Mesodermal cell (in vitro differentiated cells): ENCODE measurements at regions not wholly inside any gene's neighbourhood (a gene's known extent, or its start where the extent isn't known, plus 50 kb on each side); places are given as distances from the start of the nearest gene placed in this dataset.

ENCODE experiments used
- H3K27ac ChIP-seq: 2 replicates; pipeline ENCODE4 v1.7.0; 2013; ENCODE audit warnings: mild to moderate bottlenecking, low read depth, low read length, moderate library complexity; ENCODE audit not compliant: severe bottlenecking
- H3K36me3 ChIP-seq: 2 replicates; pipeline ENCODE4 v1.7.1; 2013; ENCODE audit warnings: mild to moderate bottlenecking, low read length, moderate library complexity; ENCODE audit not compliant: control insufficient read depth, insufficient read depth
- H3K4me1 ChIP-seq: one replicate; pipeline ENCODE4 v1.7.1; 2013; ENCODE audit warnings: mild to moderate bottlenecking, low read length; ENCODE audit not compliant: insufficient read depth, control insufficient read depth, poor library complexity, severe bottlenecking
- H3K4me3 ChIP-seq: 2 replicates; pipeline ENCODE4 v1.7.0; 2013; ENCODE audit warnings: low read length, control low read depth, mild to moderate bottlenecking; ENCODE audit not compliant: insufficient read depth, poor library complexity, severe bottlenecking; ENCODE audit errors: extremely low read depth
- H3K9me3 ChIP-seq: 2 replicates; pipeline ENCODE4 v1.7.1; 2013; ENCODE audit warnings: mild to moderate bottlenecking, low read length, moderate library complexity; ENCODE audit not compliant: control insufficient read depth
- WGBS, 2 experiments: methylation state at CpG; one replicate each; pipeline ENCODE4 v1.1.5; 2013; ENCODE audit warnings: missing lambda C conversion rate in 2 of 2; ENCODE audit not compliant: insufficient coverage in 2 of 2; 5-methylcytosine and 5-hydroxymethylcytosine counted together

DNA sequence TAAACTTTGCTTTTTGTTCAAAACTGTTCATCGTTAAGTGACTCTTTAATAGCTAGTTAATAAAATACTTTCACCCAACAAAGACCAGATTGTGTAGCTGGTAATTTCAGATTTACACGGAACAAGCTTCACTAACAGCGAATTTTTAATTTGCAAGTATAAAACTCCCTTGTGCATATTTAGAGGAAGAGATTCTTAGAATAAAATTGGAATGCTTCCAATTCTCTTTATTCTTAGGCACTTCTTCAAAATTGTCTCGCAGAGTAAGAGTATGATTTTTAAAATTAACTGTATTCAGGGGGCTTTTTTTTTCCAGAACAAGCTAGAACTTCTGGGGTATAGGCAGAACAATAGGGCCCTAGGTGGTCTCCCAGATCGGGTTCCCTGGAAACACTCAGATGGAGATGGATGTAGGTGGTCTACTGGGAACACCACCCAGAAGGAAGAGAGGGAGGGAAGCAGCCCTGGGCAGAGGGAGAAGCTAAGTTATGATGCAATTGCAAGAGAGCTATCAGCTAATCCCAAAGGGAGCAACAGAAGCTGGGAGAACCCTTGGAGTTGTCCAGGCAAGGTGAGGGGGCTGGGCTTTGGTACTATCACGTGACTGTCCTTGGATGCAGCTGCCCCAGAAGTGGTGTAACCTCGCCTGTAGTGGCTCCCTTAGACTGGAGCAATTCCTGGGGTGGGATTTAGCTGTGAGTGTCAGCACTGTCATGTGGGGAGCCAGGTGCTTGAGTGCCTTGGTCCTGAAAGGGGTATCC is 151.7 kb upstream of the ASB18 start:
- Histone ChIP-seq H3K36me3 (no peaks in the 10 kb centered on the region), H3K4me3 (no peak overlapping the region), H3K9me3 (no peaks in the 10 kb centered on the region), H3K27ac (no peak overlapping the region), H3K4me1 (no peaks in the 10 kb centered on the region)
- WGBS, 2 experiments: 53 to 54% methylated on average over 3 of the region's 7 CpGs

DNA sequence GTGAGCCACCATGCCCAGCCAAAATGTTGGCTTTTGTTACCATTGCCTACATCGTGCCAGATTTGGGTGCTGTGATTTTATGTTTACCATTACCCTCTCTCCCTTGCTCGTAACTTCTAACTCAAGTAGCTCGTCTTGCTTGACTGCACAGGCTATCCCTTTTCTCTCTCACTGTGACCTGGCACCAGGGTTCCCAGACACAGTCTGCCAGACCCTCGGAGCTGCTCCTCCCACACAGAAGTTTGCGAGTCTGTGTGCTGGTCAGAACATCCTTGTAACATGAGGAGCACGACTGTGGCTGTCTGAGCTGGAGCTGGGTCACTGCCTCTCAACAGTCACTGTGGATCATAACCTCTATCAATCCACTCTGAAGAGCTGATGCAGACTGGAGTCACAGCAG is 152.5 kb upstream of the ACKR3 start:
- H3K4me3 ChIP-seq: no peak overlapping the region
- WGBS, 2 experiments: 78 to 86% methylated on average over 5 to 6 of the region's 6 CpGs
- H3K36me3 ChIP-seq: no peaks in the 10 kb centered on the region
- no peaks in the 10 kb centered on the region for H3K4me1 ChIP-seq
- H3K9me3 ChIP-seq: no peaks in the 10 kb centered on the region
- no peak overlapping the region for H3K27ac ChIP-seq

DNA sequence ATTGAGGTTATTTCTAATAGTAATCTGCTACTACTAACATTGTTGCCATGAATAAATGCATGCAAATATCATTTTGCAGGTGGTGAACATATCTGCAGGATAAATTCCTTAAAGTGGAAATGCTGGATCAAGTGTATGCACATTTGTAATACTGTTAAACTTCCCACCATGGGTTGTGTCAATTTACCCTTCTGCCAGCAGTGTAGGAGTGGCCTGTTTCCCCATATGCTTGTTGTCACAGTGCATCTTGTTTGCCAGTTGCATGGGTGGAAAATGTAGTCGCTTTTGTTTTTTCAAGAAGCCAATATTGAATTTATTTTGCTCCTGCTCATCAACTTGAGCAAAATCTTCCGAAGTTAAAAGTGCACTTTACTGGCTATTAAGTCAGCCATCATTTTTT is 139.0 kb upstream of the ACKR3 start:
- Histone ChIP-seq H3K27ac (no peak overlapping the region), H3K4me3 (no peak overlapping the region)
- WGBS, 2 experiments: 88 to 95% methylated on average over 2 of the region's 2 CpGs

DNA sequence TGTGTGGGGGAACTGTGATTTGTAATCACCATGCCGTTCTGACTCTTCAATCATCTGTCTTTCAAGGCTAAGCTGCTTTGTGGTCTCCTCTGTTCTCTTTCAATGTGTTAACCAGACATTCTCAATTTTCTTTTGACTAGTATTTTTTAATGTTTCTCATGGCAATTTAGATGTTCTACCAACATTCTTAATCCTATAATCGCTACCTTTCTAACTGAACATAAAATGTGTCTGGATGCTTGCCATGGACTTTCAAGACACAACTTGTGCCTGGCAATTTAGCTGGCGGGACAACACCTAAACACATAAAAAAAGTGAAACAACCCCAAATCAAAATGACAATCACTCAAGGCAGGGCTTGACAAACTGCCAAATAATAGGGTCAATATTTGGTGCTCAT is 135.0 kb upstream of the ACKR3 start:
- Histone ChIP-seq H3K36me3 (no peaks in the 10 kb centered on the region), H3K27ac (no peak overlapping the region), H3K4me3 (no peak overlapping the region), H3K9me3 (no peaks in the 10 kb centered on the region), H3K4me1 (no peaks in the 10 kb centered on the region)
- 86 to 94% methylated on average over 2 to 3 of the region's 3 CpGs for WGBS, 2 experiments

More for the DNA sequence above, 139.0 kb upstream of the ACKR3 start:
- Histone ChIP-seq H3K36me3 (no peaks in the 10 kb centered on the region), H3K4me1 (no peaks in the 10 kb centered on the region), H3K9me3 (no peaks in the 10 kb centered on the region)

DNA sequence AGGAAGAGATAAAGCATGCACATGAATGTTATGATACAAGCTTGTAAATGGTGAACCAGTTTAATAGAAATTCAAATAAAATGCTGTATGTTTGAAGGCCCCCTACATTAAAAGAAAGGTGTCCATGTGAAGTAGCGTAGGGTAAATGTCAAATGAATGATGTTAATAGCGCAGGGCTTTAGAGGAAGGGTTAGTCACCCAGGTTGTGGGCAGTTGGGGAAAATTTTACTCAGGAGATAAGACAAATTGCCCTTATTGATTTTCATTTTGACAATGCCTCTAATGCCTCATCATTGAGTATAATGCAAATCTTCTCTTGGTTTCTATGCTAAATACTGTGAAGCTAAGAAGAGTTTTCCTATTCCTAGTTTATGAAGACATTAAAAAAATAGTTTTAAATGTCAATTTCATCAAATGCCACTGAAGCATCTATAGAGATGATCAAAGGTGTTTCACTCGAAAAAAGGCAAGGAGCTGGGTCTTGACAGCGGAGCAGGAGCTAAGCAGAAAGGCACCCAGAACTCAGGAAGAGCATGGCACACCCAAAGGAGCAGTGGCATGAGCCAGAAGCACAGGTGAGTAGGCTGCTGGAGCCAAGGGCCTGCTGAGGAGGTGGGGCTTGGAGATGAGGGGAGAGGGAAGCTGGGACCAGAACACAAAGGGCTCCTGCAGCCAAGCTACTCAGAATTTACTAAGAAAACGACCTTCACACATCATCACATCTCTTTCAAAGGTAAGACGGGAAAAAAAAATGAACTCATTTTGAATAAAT is 129.3 kb upstream of the ACKR3 start:
- H3K4me3 ChIP-seq: no peak overlapping the region
- 83 to 85% methylated on average over 2 to 4 of the region's 6 CpGs for WGBS, 2 experiments
- no peaks in the 10 kb centered on the region for H3K9me3 ChIP-seq
- H3K36me3 ChIP-seq: no peaks in the 10 kb centered on the region
- no peaks in the 10 kb centered on the region for H3K4me1 ChIP-seq
- no peak overlapping the region for H3K27ac ChIP-seq

DNA sequence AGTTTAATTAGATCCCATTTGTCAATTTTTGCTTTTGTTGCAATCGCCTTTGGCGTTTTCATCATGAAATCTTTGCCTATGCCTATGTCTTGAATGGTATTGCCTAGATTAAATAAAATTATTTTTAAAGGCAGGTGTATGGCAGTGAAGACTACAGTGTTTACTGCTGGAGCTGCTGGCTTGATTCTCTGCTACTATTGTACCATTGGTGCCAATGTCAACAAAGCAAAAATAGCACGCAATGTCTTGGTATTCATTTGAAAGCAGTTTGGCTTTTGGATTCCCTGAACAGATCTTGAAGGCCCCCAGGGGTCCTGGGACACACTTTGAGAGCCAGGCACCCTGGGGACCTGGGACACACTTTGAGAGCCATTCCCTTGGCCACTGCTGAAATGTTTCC is 125.4 kb upstream of the ACKR3 start:
- Histone ChIP-seq H3K9me3 (no peaks in the 10 kb centered on the region), H3K27ac (no peak overlapping the region), H3K4me3 (no peak overlapping the region), H3K4me1 (no peaks in the 10 kb centered on the region), H3K36me3 (no peaks in the 10 kb centered on the region)
- 91 to 100% methylated on average over 1 of the region's 3 CpGs for WGBS, 2 experiments

DNA sequence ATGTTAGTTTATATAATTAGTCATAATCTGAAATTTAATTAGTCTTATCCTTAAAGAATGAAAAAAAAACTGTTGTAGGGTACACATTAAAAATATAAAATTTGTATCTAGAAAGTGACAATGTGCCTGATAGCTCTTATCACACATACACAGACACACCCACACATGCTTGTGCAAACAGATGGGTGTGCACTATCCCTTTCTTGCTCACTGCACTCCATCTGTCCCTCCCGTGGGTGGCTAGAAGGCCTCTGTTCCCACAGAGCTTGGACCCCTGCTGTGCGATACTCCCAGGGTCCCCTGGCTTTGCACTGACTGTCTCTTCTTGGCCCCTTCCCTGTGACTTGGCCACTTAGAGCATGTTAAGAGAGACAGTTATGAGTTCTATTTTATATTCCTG is 123.9 kb upstream of the ACKR3 start:
- no peaks in the 10 kb centered on the region for H3K36me3 ChIP-seq
- WGBS, 2 experiments: 86% methylated on average over 2 of the region's 2 CpGs; no CpG with 5 or more reads in 1 of the 2 experiments
- H3K4me1 ChIP-seq: no peaks in the 10 kb centered on the region
- H3K4me3 ChIP-seq: no peak overlapping the region
- no peaks in the 10 kb centered on the region for H3K9me3 ChIP-seq
- H3K27ac ChIP-seq: no peak overlapping the region

DNA sequence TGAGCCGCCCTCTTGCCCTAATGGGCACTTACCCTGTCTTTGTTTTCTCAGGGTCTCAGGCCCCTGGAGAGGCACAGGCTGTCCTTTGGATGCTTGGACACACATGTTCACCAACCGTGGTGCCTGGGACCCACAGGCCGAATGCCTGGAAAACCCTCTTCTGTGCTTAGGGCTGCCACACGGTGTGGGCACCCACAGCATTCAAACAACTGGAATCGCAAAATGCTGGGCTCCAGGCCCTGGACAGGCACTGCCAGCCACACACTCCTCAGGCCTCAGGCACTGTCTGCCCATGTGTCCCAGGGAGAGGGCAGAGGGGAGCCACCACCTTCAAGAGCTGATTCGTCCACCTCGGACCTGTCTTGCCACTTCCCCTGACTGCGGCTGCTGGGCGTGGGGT is 123.1 kb upstream of the ACKR3 start:
- Histone ChIP-seq H3K9me3 (no peaks in the 10 kb centered on the region), H3K4me3 (no peak overlapping the region), H3K36me3 (no peaks in the 10 kb centered on the region), H3K4me1 (no peaks in the 10 kb centered on the region), H3K27ac (no peak overlapping the region)
- WGBS, 2 experiments: 91 to 92% methylated on average over 7 to 9 of the region's 9 CpGs

DNA sequence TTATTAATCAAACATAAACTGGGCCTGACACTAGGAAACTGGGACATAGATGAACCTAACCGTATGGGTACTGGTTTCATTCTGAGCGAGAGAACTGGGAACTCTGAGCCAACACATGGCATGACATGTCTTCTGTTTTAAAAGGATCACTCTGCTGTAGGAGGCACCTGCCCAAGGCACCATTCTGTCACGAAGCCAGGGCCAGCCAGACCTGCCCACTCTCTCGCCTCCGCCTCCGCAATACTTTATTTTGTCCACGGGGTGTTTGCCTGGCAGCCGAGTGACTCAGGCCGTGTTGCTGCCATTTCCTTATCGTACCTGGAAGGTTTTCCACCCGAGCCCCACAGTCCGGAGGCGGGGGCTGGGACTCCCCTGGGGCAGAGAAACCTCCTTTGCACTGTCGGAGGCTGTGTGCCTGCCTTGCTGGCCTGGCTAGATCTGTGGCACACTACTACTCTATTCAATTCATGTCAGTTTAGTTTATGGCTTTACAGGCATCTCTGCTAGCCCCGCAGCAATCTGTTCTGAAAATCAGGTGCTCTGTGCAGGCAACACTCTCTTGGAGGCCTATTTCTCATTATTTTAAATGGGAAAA is 120.4 kb upstream of the ACKR3 start:
- H3K9me3 ChIP-seq: no peaks in the 10 kb centered on the region
- H3K36me3 ChIP-seq: no peaks in the 10 kb centered on the region
- no peak overlapping the region for H3K27ac ChIP-seq
- no peak overlapping the region for H3K4me3 ChIP-seq
- 86% methylated on average over 13 to 15 of the region's 15 CpGs for WGBS, 2 experiments
- H3K4me1 ChIP-seq: no peaks in the 10 kb centered on the region

DNA sequence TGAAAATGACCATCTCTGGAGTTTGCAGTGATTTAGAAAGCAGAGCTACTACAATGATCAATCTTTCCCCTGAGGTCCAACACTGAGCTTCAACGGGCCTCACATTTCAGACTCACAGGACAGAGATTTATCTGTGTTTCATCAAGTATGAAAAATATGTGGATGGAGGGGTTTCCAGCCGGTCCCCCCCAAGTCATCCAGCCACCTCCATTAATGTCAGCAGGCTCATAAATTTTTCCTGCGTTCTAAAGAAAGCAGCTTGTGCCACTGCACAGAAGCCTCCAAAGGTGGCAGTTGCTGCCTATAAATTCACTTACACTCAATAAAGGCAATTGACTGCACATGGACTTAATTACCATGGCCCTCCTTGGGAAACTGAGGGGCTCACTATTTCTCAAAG is 117.4 kb upstream of the ACKR3 start:
- WGBS, 2 experiments: 57 to 80% methylated on average over 1 of the region's 3 CpGs
- no peaks in the 10 kb centered on the region for H3K36me3 ChIP-seq
- H3K27ac ChIP-seq: no peak overlapping the region
- H3K4me3 ChIP-seq: no peak overlapping the region
- H3K4me1 ChIP-seq: no peaks in the 10 kb centered on the region
- H3K9me3 ChIP-seq: no peaks in the 10 kb centered on the region

DNA sequence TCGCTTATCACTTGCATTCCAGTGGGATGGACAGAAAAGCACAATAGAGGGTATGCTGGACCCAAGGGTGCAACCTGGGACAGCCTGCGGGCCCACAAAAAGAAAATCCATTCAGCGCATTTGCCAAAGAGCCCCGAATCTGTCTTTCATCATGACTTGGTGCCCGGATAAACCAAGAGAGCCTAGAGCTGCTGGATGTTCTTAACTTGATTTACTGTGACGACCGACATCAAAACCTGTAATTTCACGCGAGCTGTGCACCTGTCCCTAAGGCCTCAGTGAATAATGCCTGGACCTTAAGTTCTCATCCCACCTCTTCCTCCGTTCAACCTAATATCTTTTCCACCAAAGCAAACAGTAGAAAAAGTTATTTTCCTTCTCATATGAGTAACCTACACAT is 115.5 kb upstream of the ACKR3 start:
- Histone ChIP-seq H3K4me1 (no peaks in the 10 kb centered on the region), H3K27ac (no peak overlapping the region), H3K9me3 (peaks cover 4% of the 10 kb centered on the region), H3K4me3 (no peak overlapping the region), H3K36me3 (no peaks in the 10 kb centered on the region)
- WGBS, 2 experiments: 92 to 95% methylated on average over 10 of the region's 10 CpGs
